K562 (cell line): ENCODE measurements at regions not wholly inside any gene's neighbourhood (a gene's known extent, or its start where the extent isn't known, plus 50 kb on each side); places are given as distances from the start of the nearest gene placed in this dataset.

Experiments
- ATAC-seq: fragments of 200-7000 bp; cut with Tn5 transposase; 3 replicates; pipeline ENCODE4 v1.9.1; 2020; ENCODE audit warnings: moderate library complexity
- BruUV-seq: library from RNA; stranded (reverse); fragments of 400-500 nt; replicated peaks from 2 replicates; lab custom pipeline; 2021; lab: Mats Ljungman, UMichigan
- CTCF ChIA-PET: fragments of 300-600 bp; formaldehyde crosslinking; extraction: SDS; loops from one replicate; lab custom pipeline; 2021; ENCODE audit warnings: low intra/inter-chr PET ratio; lab: Yijun Ruan, JAX
- POLR2A ChIA-PET: fragments of 300-600, 350-650 bp; sonication (Branson Sonifier 250); formaldehyde crosslinking; extraction: SDS; loops from one replicate; lab custom pipeline; 2021; ENCODE audit warnings: antibody characterized with exemption, inconsistent platforms; lab: Yijun Ruan, JAX
- DNase-seq, 4 experiments: peaks; one replicate each; pipeline versions ENCODE4 v3.0.0 to v3.0.0-alpha.2; 2011 to 2018; ENCODE audit warnings: low spot score in 3 of 4, mixed read lengths in 3 of 4; ENCODE audit errors: extremely low read depth in 1 of 4
- FAIRE-seq: peaks from 2 replicates; lab custom pipeline; 2011; peaks lifted over from hg19 to GRCh38; lab: Jason Lieb, UNC
- H2AFZ ChIP-seq: 2 replicates; pipeline ENCODE4 v1.6.0; 2011; ENCODE audit warnings: low read depth, low read length, control low read depth, inconsistent platforms
- H3K27ac ChIP-seq: fragments of 200-600 bp; 3 replicates; pipeline ENCODE4 v1.8.0; 2011; ENCODE audit warnings: low read depth, mild to moderate bottlenecking, control low read depth, inconsistent platforms, low read length, moderate library complexity, mixed read lengths; ENCODE audit errors: extremely low read depth
- H3K27me3 ChIP-seq, 2 experiments: fragments of 300-600 bp in 1 of 2; 2 replicates in 1 of 2; 3 replicates in 1 of 2; pipeline versions ENCODE4 v1.6.0 to v1.8.0; 2011; ENCODE audit warnings: inconsistent platforms in 2 of 2, low read length in 2 of 2, mild to moderate bottlenecking in 1 of 2, mixed read lengths in 1 of 2, moderate library complexity in 1 of 2; ENCODE audit not compliant: control insufficient read depth in 2 of 2, insufficient read depth in 2 of 2
- H3K36me3 ChIP-seq: fragments of 300-600 bp; 3 replicates; pipeline ENCODE4 v1.8.0; 2011; ENCODE audit warnings: mild to moderate bottlenecking, low read length, inconsistent platforms; ENCODE audit not compliant: control insufficient read depth, insufficient read depth
- H3K4me1 ChIP-seq, 2 experiments: fragments of 200-600 bp in 1 of 2; replicated peaks in 1 of 2; 2 replicates in 1 of 2; 3 replicates in 1 of 2; pipeline versions ENCODE4 v1.5.1 to v1.8.0; 2011; ENCODE audit warnings: inconsistent platforms in 2 of 2, low read length in 2 of 2, mild to moderate bottlenecking in 1 of 2, mixed read lengths in 1 of 2, moderate library complexity in 1 of 2; ENCODE audit not compliant: control insufficient read depth in 2 of 2, insufficient read depth in 2 of 2
- H3K4me2 ChIP-seq: 2 replicates; pipeline ENCODE4 v1.6.1; 2011; ENCODE audit warnings: low read length, control low read depth, inconsistent platforms, mixed read lengths; ENCODE audit not compliant: insufficient read depth
- H3K4me3 ChIP-seq: fragments of 200-600 bp; sonication (generic), shearing (Covaris generic); 2 replicates; pipeline ENCODE4 v1.5.1; 2016; ENCODE audit warnings: control low read depth, inconsistent platforms
- H3K79me2 ChIP-seq: fragments of 200-600 bp; 3 replicates; pipeline ENCODE4 v1.8.0; 2011; ENCODE audit warnings: low read length, inconsistent platforms; ENCODE audit not compliant: control insufficient read depth, insufficient read depth
- H3K9ac ChIP-seq, 2 experiments: 2 replicates each; pipeline versions ENCODE4 v1.6.0 to v1.6.1; 2011; ENCODE audit warnings: low read depth in 2 of 2, low read length in 2 of 2, control low read depth in 1 of 2, inconsistent platforms in 1 of 2, mild to moderate bottlenecking in 1 of 2, mixed read lengths in 1 of 2; ENCODE audit not compliant: insufficient read depth in 1 of 2
- H3K9me1 ChIP-seq: one replicate; pipeline ENCODE4 v1.6.0; 2011; ENCODE audit warnings: inconsistent platforms, mild to moderate bottlenecking, low read length, moderate library complexity; ENCODE audit not compliant: control insufficient read depth, insufficient read depth
- H3K9me3 ChIP-seq: replicated peaks from 2 replicates; pipeline ENCODE4 v1.5.1; 2011; ENCODE audit warnings: low read depth, low read length, inconsistent platforms; ENCODE audit not compliant: control insufficient read depth, insufficient read depth
- H4K20me1 ChIP-seq: replicated peaks from 2 replicates; pipeline ENCODE4 v1.6.1; 2011; ENCODE audit warnings: low read length, inconsistent platforms, mixed read lengths; ENCODE audit not compliant: control insufficient read depth, insufficient read depth
- ATF7 ChIP-seq: fragments of 450-650 bp; IDR thresholded peaks from 2 replicates; pipeline ENCODE4 v1.7.1; 2014; ENCODE audit warnings: mild to moderate bottlenecking, moderate library complexity
- C11orf30 ChIP-seq: fragments of 450-650 bp; IDR thresholded peaks from 2 replicates; pipeline ENCODE4 v1.6.1; 2016; ENCODE audit warnings: low read depth, mild to moderate bottlenecking
- CBX5 ChIP-seq: IDR thresholded peaks from 2 replicates; pipeline ENCODE4 v1.6.1; 2014; ENCODE audit warnings: low read depth, borderline replicate concordance
- COPS2 ChIP-seq: fragments of 450-650 bp; conservative IDR thresholded peaks from 2 replicates; pipeline ENCODE4 v1.6.1; 2016; ENCODE audit warnings: mild to moderate bottlenecking, moderate library complexity
- DLX4 ChIP-seq: fragments of 250-450 bp; sonication (Bioruptor Pico); IDR thresholded peaks from 2 replicates; pipeline ENCODE4 v1.6.1; 2021; ENCODE audit warnings: mild to moderate bottlenecking
- FOXA1 ChIP-seq: fragments of 450-650 bp; IDR thresholded peaks from 2 replicates; pipeline ENCODE4 v1.6.1; 2016; ENCODE audit warnings: mild to moderate bottlenecking, borderline replicate concordance
- HNRNPL ChIP-seq: fragments of 200-400 bp; formaldehyde crosslinking; IDR thresholded peaks from 2 replicates; pipeline ENCODE4 v1.6.1; 2017; ENCODE audit warnings: low read depth, mild to moderate bottlenecking, low read length
- MCM7 ChIP-seq, 2 experiments: fragments of 450-650 bp; IDR thresholded peaks; 2 replicates each; pipeline ENCODE4 v1.6.1; 2016 to 2018
- MLLT1 ChIP-seq, 2 experiments: fragments of 450-650 bp; IDR thresholded peaks; 2 replicates each; pipeline ENCODE4 v1.6.1; 2016
- NFIX ChIP-seq: fragments of 250-450 bp; sonication (Bioruptor Pico); IDR thresholded peaks from 2 replicates; pipeline ENCODE4 v1.4.0; 2020; ENCODE audit warnings: low read depth, mild to moderate bottlenecking, moderate library complexity
- PKNOX1 ChIP-seq: fragments of 450-650 bp; IDR thresholded peaks from 2 replicates; pipeline ENCODE4 v1.6.1; 2016
- POLR2A ChIP-seq: fragments of 450-650 bp; conservative IDR thresholded peaks from 2 replicates; pipeline ENCODE4 v1.6.1; 2016
- SP1 ChIP-seq: sonication (generic); formaldehyde crosslinking; IDR thresholded peaks from 2 replicates; pipeline ENCODE4 v1.8.1; 2022; ENCODE audit warnings: mild to moderate bottlenecking, missing genetic modification reagents
- WGBS: fragments of 100-300 bp; shearing (Covaris generic); methylation state at CpG from one replicate; pipeline ENCODE4 v1.1.6; 2016; ENCODE audit warnings: low coverage, mixed read lengths; ENCODE audit not compliant: insufficient coverage; ENCODE audit errors: missing lambda C conversion rate; 5-methylcytosine and 5-hydroxymethylcytosine counted together
- in situ Hi-C: fragments of 300-500 bp; cut with MboI; formaldehyde crosslinking; loops from 4 replicates; pipeline ENCODE4 v1.15.0; 2018; ENCODE audit warnings: inconsistent platforms, mixed read lengths
- intact Hi-C: fragments of 100-400 bp; cut with micrococcal nuclease; formaldehyde crosslinking; loops from 2 replicates; pipeline ENCODE4 v1.14.2; 2022
- TF ChIP-seq, protein P1 (sequence below): fragments of 450-650 bp; formaldehyde crosslinking; IDR thresholded peaks from 2 replicates; pipeline ENCODE4 v1.4.0; 2020; ENCODE audit warnings: mild to moderate bottlenecking, moderate library complexity

DNA sequence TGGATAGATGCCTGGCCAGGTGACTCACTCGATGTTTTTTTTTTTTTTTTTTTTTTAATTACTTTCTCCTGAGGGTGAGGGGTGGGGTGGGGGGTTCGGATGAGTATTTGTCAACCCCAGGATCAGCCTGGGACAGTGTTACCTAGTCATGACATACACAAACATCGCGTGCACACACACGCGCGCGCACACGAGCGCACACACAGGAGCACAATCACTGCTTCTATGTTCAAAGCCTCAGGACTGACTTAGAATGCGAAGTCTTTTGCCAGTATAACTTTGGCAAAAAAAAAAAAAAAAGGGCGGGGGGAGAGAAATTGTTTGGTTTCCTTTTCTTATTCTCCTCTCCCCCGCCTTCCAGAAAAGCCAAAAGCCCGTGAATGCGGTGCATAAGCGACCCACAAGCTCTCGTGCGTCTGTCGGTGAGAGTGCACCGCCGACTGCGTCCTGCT is 115.0 kb upstream of the TEX13C start (continued):
- TF ChIP-seq NFIX (CRISPR knock-in tag) (no peak), MLLT1 (IDR thresholded peaks at IDR 0.05) (no peak), FOXA1 (no peak), POLR2A (no peak)

DNA sequence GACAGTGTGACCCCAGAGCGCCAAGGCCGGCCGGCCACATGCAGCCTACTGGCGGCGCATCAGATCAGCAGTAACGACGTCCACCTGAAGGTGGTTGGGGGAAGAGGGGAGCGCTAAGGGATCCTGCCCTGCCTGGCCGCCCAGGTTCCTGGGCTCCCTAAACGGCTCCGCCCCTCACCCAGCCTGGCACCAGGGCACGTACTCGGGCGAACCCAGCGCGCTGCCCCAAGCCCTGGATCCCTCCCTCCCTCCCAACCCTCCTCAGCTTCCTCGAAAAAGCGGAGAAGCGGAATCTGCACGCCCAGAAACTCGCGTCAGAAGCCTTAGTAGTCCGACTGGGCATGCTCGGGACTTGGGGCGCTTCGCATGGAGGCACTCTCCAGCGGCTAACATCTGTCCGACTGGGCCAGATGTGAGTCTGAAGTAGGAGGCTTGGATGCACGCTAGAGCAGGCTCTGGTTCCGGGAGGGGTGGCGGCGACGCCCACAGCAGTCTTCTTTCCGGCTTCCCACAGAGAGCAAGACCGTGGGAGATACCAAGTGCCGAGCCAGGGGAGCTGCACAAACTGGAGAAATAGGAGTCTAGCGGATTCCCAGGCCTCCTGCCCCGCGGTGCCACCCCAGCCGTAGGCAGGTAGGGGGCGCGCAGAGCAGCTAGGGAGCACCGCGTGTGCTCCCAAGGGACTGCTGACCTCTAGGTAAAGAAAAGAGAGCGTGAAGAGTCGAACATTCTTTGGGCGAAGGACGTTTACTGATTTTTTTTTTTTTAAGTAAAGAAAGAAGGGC is 114.3 kb upstream of the TEX13C start:
- Histone ChIP-seq H3K79me2 (no peaks in the 10 kb centered on the region), H3K4me3 (no peak overlapping the region; the same call in 1 of the 2 replicates), H4K20me1 (no peaks in the 10 kb centered on the region), H3K9me3 (no peaks in the 10 kb centered on the region), H2AFZ (0 out of 2 replicates have a peak overlapping the region, but pooled peaks have one; percentile 51), H3K4me1 (peaks cover 0 to 24% of the 10 kb centered on the region in 2 experiments; a peak in 3 of 5 replicates), H3K9ac (0 out of 4 replicates have a peak overlapping the region, but pooled peaks of 1 of the 2 experiments have one; percentile 45), H3K4me2 (no peak overlapping the region), H3K9me1 (no peaks in the 10 kb centered on the region), H3K27ac (no peak overlapping the region), H3K27me3 (peaks cover 2 to 13% of the 10 kb centered on the region in 2 experiments; a peak in 2 of 5 replicates), H3K36me3 (no peaks in the 10 kb centered on the region)
- WGBS = 56% methylated on average over 20 of the region's 48 CpGs
- intact Hi-C loops (no loop called here), in situ Hi-C loops (no loop called here)
- DNase-seq = peak in 2 of 4 experiments; percentile 10
- no peak for FAIRE-seq
- BruUV-seq = no TSS peak
- ChIA-PET POLR2A (interaction anchor here (1.5 kb wide), 1 partner anchor 28 kb away, joined by 10 read pairs; no protein-coding TSS in a partner anchor), CTCF (no interaction called here)
- peak; percentile 64 for ATAC-seq
- TF ChIP-seq MCM7 (IDR thresholded peaks at IDR 0.05) = no peak
- TF ChIP-seq PKNOX1 = no peak
- TF ChIP-seq CBX5 = no peak
- no peak for TF ChIP-seq ATF7
- no peak for TF ChIP-seq COPS2
- TF ChIP-seq SP1 (CRISPR knock-in tag) = no peak
- no peak for TF ChIP-seq C11orf30
- TF ChIP-seq, protein P1, sequence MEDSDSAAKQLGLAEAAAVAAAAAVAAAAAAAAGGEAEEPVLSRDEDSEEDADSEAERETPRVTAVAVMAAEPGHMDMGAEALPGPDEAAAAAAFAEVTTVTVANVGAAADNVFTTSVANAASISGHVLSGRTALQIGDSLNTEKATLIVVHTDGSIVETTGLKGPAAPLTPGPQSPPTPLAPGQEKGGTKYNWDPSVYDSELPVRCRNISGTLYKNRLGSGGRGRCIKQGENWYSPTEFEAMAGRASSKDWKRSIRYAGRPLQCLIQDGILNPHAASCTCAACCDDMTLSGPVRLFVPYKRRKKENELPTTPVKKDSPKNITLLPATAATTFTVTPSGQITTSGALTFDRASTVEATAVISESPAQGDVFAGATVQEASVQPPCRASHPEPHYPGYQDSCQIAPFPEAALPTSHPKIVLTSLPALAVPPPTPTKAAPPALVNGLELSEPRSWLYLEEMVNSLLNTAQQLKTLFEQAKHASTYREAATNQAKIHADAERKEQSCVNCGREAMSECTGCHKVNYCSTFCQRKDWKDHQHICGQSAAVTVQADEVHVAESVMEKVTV = no peak
- no peak for TF ChIP-seq HNRNPL
- TF ChIP-seq DLX4 (CRISPR knock-in tag) = no peak
